OCI-LY7 (cell line): ENCODE measurements at regions not wholly inside any gene's neighbourhood (a gene's known extent, or its start where the extent isn't known, plus 50 kb on each side); places are given as distances from the start of the nearest gene placed in this dataset.
"Not testable (repeated sequence)": the region's sequence is repeated elsewhere in the genome, so short reads cannot be mapped to it uniquely, and the experiment has no call there.

Experiments
- CTCF ChIP-seq: fragments of 200-600 bp; sonication (generic); conservative IDR thresholded peaks from 2 replicates; pipeline ENCODE4 v1.5.1; 2014; ENCODE audit warnings: mild to moderate bottlenecking, antibody characterized with exemption, low read length, moderate library complexity, mixed read lengths
- EZH2phosphoT487 ChIP-seq: fragments of 200-600 bp; sonication (generic); IDR thresholded peaks from 2 replicates; pipeline ENCODE4 v1.6.1; 2018; ENCODE audit warnings: low read depth, borderline replicate concordance, mild to moderate bottlenecking, mixed run types, antibody characterized with exemption, low read length, moderate library complexity, mixed read lengths

- TF ChIP-seq CTCF, EZH2phosphoT487: not testable (repeated sequence)
Measured at GRCh38 chrX:101817739-101818138, 114.1 kb downstream of the ZMAT1 start.
